Panc1 (cell line): ENCODE measurements at regions not wholly inside any gene's neighbourhood (a gene's known extent, or its start where the extent isn't known, plus 50 kb on each side); places are given as distances from the start of the nearest gene placed in this dataset.

Experiments used
- ATAC-seq: fragments of 200-7000 bp; cut with Tn5 transposase; 2 replicates; pipeline ENCODE4 v1.9.1; 2020; ENCODE audit warnings: mild to moderate bottlenecking, moderate library complexity
- BruUV-seq: library from RNA; stranded (reverse); fragments of 400-500 nt; replicated peaks from 2 replicates; lab custom pipeline; 2021; lab: Mats Ljungman, UMichigan
- CTCF ChIA-PET: fragments of 300-600 bp; sonication (Branson Sonifier 250); formaldehyde crosslinking; loops from one replicate; lab custom pipeline; 2022; ENCODE audit warnings: antibody characterized with exemption; lab: Charles Lee
- POLR2A ChIA-PET: fragments of 300-600 bp; sonication (Branson Sonifier 250); formaldehyde crosslinking; loops from one replicate; lab custom pipeline; 2022; ENCODE audit warnings: antibody characterized with exemption; lab: Charles Lee
- DNase-seq: peaks from one replicate; pipeline ENCODE4 v3.0.0-alpha.2; 2010; ENCODE audit warnings: low read depth, low spot score
- H3K27ac ChIP-seq: 2 replicates; pipeline ENCODE4 v1.5.1; 2011; ENCODE audit warnings: mild to moderate bottlenecking, low read length, inconsistent platforms
- H3K27me3 ChIP-seq: fragments of 200-500 bp; sonication (Bioruptor generic); 2 replicates; pipeline ENCODE4 v1.6.0; 2014; ENCODE audit warnings: low read length, inconsistent platforms; ENCODE audit not compliant: control insufficient read depth, insufficient read depth
- H3K36me3 ChIP-seq: fragments of 200-500 bp; sonication (Bioruptor generic); 2 replicates; pipeline ENCODE4 v1.5.1; 2014; ENCODE audit warnings: inconsistent platforms, mild to moderate bottlenecking, low read length, moderate library complexity; ENCODE audit not compliant: control insufficient read depth, insufficient read depth
- H3K4me1 ChIP-seq: 2 replicates; pipeline ENCODE4 v1.5.1; 2011; ENCODE audit warnings: inconsistent platforms, mild to moderate bottlenecking, low read length, moderate library complexity; ENCODE audit not compliant: control insufficient read depth, insufficient read depth
- H3K4me3 ChIP-seq, 2 experiments: 2 replicates each; pipeline ENCODE4 v1.5.1; 2011 to 2012; ENCODE audit warnings: low read depth in 2 of 2, low read length in 2 of 2, mild to moderate bottlenecking in 2 of 2, inconsistent platforms in 1 of 2, moderate library complexity in 1 of 2
- H3K9me3 ChIP-seq: fragments of 200-500 bp; sonication (Bioruptor generic); 2 replicates; pipeline ENCODE4 v1.5.1; 2014; ENCODE audit warnings: low read depth, mild to moderate bottlenecking, inconsistent platforms, low read length, moderate library complexity; ENCODE audit not compliant: control insufficient read depth, insufficient read depth
- CTCF ChIP-seq: fragments of 450-650 bp; IDR thresholded peaks from 2 replicates; pipeline ENCODE4 v1.5.1; 2017; ENCODE audit warnings: mild to moderate bottlenecking
- POLR2AphosphoS5 ChIP-seq: IDR thresholded peaks from 2 replicates; pipeline ENCODE4 v1.6.1; 2012; ENCODE audit warnings: mild to moderate bottlenecking, low read depth, low read length, moderate library complexity
- REST ChIP-seq, 2 experiments: IDR thresholded peaks; 2 replicates each; pipeline ENCODE4 v1.6.1; 2011 to 2012; ENCODE audit warnings: low read depth in 2 of 2, control low read depth in 1 of 2, low read length in 1 of 2, mild to moderate bottlenecking in 1 of 2, moderate library complexity in 1 of 2; ENCODE audit not compliant: insufficient read depth in 1 of 2
- SIN3A ChIP-seq: IDR thresholded peaks from 2 replicates; pipeline ENCODE4 v1.6.1; 2012; ENCODE audit warnings: low read depth, mild to moderate bottlenecking, low read length, moderate library complexity, borderline replicate concordance; ENCODE audit not compliant: insufficient read depth
- TCF7L2 ChIP-seq: IDR thresholded peaks from 2 replicates; pipeline ENCODE4 v1.6.1; 2011; ENCODE audit warnings: mild to moderate bottlenecking, low read depth, low read length, inconsistent platforms
- in situ Hi-C: cut with HindIII; loops from 2 replicates; pipeline ENCODE4 v1.10.0; 2016; ENCODE audit warnings: low sequenced_read_pairs, low pct_unique_long_range_greater_than_20kb
- intact Hi-C: fragments of 100-400 bp; cut with micrococcal nuclease; formaldehyde crosslinking; loops from one replicate; pipeline ENCODE4 v1.10.0; 2022; ENCODE audit not compliant: unreplicated experiment

- H3K4me3 ChIP-seq: no peak overlapping the region
- in situ Hi-C loops (no loop called here), intact Hi-C loops (no loop called here)
- ATAC-seq (no peak), DNase-seq (no peak)
- ChIA-PET CTCF (no interaction called here), POLR2A (no interaction called here)
- no peaks in the 10 kb centered on the region for H3K9me3 ChIP-seq
- H3K36me3 ChIP-seq: no peaks in the 10 kb centered on the region
- H3K4me1 ChIP-seq: no peaks in the 10 kb centered on the region
- no peak overlapping the region for H3K27ac ChIP-seq
- no TSS peak for BruUV-seq
- no peaks in the 10 kb centered on the region for H3K27me3 ChIP-seq
- TF ChIP-seq CTCF (peak; percentile 3; the same call in 1 of the 2 replicates), POLR2AphosphoS5 (no peak)
These were observed 270.8 kb upstream of the POM121L12 start for GRCh38 chr7:52764492-52765169.

- TF ChIP-seq TCF7L2 (no peak), REST (IDR thresholded peaks at IDR 0.05; ENCODE audit: insufficient read depth in 1 of 2, low read depth in 2 of 2, low read length in 1 of 2) (no peak), POLR2AphosphoS5 (no peak), CTCF (no peak), SIN3A (no peak)
- Histone ChIP-seq H3K36me3 (no peaks in the 10 kb centered on the region), H3K27ac (no peak overlapping the region), H3K4me3 (no peak overlapping the region), H3K4me1 (no peaks in the 10 kb centered on the region), H3K27me3 (no peaks in the 10 kb centered on the region), H3K9me3 (no peaks in the 10 kb centered on the region)
- POLR2A ChIA-PET: no interaction called here
- DNase-seq: no peak
- CTCF ChIA-PET: no interaction called here
- BruUV-seq: no TSS peak
- intact Hi-C loops (no loop called here), in situ Hi-C loops (no loop called here)
- ATAC-seq: no peak
These were observed 277.1 kb upstream of the POM121L12 start for GRCh38 chr7:52758356-52758755.
